GM18520 (cell line): ENCODE measurements at regions not wholly inside any gene's neighbourhood (a gene's known extent, or its start where the extent isn't known, plus 50 kb on each side); places are given as distances from the start of the nearest gene placed in this dataset.
"Not testable (repeated sequence)": the region's sequence is repeated elsewhere in the genome, so short reads cannot be mapped to it uniquely, and the experiment has no call there.

Experiments used
- ATAC-seq: cut with Tn5 transposase; IDR thresholded peaks from one replicate; pipeline ENCODE4 v1.9.1; 2021; ENCODE audit not compliant: unreplicated experiment

DNA sequence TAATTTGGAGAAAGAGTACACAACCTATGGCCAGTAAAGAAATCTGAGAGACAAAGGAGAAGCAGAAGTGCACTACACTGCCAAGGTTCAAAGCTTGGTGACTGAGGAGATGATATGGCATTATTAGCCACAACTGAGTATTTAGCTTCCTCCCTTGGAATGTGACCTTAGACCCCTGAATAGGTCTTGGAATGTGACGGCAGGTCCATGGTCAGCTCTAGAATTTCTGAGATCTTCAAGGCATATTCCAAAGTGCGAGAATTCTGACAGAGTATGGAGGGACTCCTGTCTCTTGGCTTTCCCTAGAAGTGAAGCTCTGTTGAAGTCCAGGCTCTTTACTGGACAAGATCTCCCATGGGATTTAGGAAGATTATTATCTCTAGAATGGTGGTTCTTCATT lies 130.0 kb upstream of the FN1 start:
- no peak for ATAC-seq

- no peak for ATAC-seq
These were observed 121.8 kb upstream of the FN1 start for GRCh38 chr2:215557701-215558100.

DNA sequence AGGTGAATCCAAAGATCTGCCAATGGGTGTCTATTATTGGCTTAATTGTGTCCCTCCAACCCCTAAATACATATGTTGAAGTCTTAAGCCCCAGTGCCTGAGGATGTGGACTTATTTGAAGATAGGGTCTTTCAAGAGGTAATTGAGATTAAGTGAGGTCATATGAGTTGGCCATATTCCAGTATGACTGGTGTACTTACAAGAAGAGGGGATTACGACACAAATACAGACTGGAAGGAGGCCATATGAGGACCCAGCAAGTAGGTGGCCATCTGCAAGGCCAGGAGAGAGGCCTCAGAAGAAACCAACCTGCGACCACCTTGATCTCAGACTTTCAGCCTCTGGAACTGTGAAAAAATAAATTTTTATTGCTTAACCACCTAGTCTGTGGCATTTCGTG lies 121.1 kb upstream of the FN1 start:
- ATAC-seq: no peak

DNA sequence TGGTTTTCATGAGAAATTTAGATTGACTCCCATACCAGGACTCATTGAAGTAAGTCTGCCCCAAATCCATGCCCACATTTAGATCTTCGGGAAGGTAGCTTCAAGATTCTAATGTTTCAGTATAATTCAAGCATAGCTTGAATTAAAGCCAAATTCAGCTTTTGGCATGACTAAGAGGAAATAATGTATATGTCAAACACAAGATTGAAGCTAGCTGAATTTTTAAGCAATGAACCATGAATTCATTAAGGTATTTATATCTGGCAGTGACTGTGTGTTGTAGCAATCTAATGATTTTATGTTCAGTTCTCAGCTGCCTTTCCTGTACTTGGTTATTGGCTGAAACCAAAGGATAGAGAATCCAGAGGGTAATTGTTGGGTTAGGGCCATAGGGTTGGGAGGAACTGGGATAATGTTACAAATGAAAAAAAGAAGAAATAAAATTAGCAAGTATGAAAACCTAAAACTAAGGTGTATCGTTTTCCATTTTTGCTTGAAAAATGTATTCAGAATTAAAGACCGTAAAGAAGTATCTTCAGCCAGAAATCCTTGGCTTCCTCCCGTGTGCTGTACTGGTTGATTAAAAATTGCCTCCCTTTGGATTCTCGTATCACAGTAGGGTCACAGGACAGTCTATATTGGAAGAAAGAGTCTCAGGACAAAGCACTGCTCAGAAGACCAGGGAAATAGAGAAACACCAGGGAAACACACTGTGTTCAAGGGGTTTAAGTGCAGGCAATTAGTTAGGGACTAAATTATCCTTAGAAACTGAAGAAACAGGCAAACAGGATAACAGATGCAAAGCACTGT lies 119.0 kb upstream of the FN1 start:
- no peak for ATAC-seq

DNA sequence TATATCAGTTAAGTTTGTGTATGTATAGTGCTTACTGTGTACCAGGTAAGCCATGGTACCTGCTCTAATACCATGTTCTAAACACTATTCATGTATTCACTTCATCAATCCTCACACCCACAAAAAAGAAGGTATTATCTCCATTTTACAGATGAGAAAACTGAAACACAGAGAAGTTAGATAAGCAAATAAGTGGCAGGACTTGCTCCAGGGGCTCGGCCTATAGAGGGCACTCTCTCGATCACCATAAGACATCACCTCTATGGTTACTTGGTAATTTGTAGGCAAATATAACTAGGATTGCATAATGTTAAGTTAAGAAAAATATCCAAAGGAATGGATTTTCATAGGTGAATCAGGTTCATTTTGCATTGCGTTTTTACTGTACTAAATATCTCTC lies 118.1 kb upstream of the FN1 start:
- ATAC-seq: no peak

DNA sequence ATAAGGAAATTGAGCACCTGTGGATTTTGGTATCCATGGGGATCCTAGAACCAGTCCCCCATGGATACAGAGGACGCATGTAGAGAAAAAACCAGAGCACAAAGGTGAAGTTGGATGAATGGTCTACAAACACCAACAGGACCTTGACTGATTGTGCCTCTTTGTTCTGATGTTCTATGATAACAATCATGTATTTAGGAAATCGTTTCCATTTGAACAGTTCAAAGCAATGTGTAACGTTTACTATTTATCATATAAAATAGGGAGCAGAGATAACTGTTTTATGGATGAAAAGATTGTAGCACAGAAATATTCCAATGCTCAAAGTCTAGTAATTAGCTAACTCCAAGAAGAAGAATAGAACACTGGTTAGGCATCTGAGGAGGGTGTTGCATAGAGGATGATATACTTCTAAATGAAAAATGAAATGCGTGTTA lies 116.3 kb upstream of the FN1 start:
- ATAC-seq: no peak

- ATAC-seq: no peak
These were observed 114.5 kb upstream of the FN1 start for GRCh38 chr2:215550331-215550730.

DNA sequence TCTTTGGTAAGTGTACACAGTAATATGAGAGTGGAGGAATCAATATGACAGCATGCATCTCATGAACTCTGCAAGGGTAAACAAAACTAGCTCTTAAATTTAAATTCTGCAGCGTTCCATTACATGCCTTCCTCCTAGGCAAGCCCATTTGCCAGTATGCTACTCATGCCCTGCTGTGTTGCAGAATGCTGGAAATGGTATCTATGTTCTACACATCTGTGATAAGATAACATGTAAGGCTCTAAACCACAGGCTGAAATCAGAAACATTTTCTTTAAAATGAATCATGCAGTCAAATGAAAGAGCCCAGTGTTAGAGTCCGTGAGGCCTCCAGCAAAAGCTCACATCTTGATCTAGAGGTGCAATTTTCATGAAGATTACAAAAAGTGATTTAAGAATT lies 112.8 kb upstream of the FN1 start:
- ATAC-seq: no peak

DNA sequence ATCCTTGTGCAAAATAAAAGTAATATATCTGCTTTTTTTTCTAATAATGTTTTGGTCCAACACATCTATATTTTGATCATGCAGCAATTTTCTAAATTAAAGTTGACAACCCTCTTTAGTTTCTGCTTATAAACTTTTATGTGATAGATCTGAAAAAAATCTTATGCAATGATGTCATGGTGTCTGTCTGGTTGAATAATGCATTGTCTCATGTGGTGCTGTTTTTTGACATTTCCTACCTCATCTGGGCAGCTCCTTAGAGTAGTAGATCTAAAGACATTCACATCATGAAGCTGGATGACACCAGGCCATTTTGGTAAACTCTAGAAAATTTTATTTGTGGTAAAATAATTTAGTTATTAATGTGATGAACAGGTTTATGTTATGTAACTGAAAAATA lies 106.8 kb upstream of the FN1 start:
- ATAC-seq: no peak

- no peak for ATAC-seq
These were observed 104.8 kb upstream of the FN1 start for GRCh38 chr2:215540658-215541057.

DNA sequence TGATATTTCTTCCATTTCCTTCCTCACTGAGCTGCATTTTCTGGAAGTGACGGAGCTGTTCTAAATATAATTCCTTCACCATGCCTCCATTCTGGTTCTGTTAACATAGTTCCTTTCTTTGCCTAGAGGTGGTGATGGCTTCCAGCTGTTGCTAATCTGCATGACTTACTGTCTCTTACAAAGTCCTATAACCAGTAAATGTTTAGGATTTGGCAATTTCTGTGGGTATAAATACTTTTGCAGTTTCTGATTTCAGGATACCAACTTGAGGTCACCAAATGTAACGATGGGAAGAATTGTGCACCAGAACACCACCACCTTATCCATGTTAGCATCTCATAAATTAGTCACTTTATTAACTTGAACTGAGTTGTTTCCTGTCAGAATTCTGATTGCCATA lies 101.7 kb upstream of the FN1 start:
- ATAC-seq: no peak

GRCh38 chr2:215536510-215536909 lies 100.6 kb upstream of the FN1 start:
- no peak for ATAC-seq

DNA sequence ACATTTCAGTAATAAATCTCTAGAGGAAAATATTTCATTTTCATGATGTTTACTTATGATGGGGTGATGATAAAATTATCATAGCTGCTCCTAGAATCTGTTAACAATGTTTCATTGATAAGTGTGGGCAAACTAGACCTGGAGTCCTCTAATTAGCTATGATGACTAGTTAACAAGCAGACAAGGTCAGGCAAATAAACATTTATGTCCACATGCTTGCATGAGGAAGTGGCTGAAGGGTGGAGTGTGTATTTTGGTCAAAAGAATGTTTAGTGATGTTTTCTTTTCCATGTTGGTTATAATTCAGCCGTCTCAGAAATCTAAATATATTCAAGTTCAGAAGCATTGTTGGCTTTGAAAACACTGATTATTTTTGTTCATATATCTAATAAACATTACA lies 99.9 kb upstream of the FN1 start:
- no peak for ATAC-seq

DNA sequence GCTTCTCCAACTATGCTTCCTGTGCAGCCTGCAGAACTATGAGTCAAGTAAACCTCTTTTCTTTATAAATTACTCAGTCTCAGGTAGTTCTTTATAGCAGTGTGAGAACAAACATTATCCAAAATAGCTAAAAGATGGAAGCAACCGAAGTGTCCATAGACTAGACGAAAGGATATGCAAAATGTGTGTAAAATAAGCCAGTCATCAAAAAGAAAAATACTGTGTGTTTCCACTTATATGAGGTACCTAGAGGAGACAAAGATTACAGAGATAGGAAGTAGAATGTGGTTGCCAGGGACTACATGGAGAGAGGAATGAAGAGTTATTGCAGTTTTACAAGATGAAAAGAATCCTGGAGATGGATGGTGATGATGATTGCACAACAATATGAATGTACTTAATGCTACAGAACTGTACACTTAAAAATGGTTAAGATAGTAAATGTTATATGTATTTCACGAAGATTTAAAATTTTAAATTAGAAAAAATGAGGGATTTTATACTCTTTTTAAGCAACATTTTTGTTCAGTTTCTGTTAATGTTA lies 99.3 kb upstream of the FN1 start:
- ATAC-seq: no peak

GRCh38 chr2:215533716-215534115 lies 97.8 kb upstream of the FN1 start:
- not testable (repeated sequence) for ATAC-seq

DNA sequence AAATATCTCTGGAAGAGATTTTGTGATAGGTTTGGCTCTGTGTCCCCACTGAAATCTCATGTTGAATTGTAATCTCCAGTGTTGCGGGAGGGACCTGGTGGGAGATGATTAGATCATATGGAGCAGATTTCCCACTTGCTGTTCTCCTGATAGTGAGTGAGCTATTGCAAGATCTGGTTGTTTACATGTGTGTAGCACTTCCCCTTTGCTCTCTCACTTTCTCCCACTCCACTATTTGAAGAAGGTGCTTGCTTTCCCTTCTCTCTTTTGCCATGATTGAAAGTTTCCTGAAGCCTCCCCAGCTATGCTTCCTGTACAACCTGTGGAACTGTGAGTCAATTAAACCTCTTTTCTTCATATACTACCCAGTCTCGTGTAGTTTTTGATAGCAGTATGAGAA lies 97.0 kb upstream of the FN1 start:
- ATAC-seq: no peak

GRCh38 chr2:215531284-215531683 lies 95.4 kb upstream of the FN1 start:
- no peak for ATAC-seq

GRCh38 chr2:215530191-215530968 lies 94.5 kb upstream of the FN1 start:
- ATAC-seq: no peak

GRCh38 chr2:215529271-215529670 lies 93.4 kb upstream of the FN1 start:
- ATAC-seq: no peak

DNA sequence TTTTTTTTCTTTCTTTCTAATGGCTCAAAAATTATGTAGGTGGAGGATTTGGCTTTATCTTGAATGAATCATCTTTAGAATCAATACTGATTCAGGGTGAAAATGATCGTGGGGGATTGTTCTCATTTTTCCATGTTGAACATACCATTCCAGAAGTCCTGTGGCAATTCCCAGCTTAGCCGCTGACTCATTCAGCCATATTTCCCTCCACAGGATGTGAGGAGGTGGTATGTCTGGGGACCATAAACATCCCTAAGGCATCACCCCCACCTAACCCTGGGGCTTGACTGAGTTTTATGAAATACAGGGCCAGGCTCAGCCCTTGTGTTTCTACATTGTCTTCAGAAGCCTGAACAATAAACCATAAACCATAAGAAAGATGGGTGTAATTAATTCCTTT lies 92.7 kb upstream of the FN1 start:
- no peak for ATAC-seq

- ATAC-seq: no peak
These were observed 91.9 kb upstream of the FN1 start for GRCh38 chr2:215527736-215528135.

DNA sequence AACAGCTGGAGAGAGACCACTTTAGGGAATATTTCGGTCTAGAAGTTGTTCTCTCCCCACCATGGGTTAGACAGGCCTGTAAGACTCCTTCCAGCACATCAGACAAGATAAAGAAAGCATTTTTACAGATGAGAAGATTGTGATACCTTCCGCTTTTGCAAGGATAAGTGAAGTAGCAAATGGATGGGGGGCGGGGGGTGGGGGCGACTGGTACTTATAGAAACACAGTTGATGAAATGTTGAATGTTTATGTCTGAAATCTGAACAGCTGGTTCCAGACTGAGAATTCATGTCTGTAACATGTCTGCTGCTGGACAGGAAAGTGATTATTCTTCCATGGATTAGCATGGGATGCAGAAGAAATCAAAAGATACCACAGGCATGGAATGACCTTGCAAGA lies 90.5 kb upstream of the FN1 start:
- ATAC-seq: no peak
